Suprapubic skin (tissue), 4 donors: ENCODE measurements at regions not wholly inside any gene's neighbourhood (a gene's known extent, or its start where the extent isn't known, plus 50 kb on each side); places are given as distances from the start of the nearest gene placed in this dataset.

Experiments
- EP300 ChIP-seq: sonication (generic); formaldehyde crosslinking; IDR thresholded peaks from one replicate; pipeline ENCODE4 v1.6.1; 2017; ENCODE audit warnings: antibody characterized with exemption
- POLR2A ChIP-seq, 2 donors: fragments of 450-650 bp; IDR thresholded peaks; one replicate each; pipeline ENCODE4 v1.6.1; 2017; ENCODE audit warnings: antibody characterized with exemption in 2 of 2, mild to moderate bottlenecking in 2 of 2, moderate library complexity in 2 of 2
- POLR2AphosphoS5 ChIP-seq, 3 donors: sonication (generic); formaldehyde crosslinking; IDR thresholded peaks; one replicate each; pipeline ENCODE4 v1.6.1; 2017; ENCODE audit warnings: antibody characterized with exemption in 3 of 3
- TF ChIP-seq, protein P1 (sequence below), 2 donors: fragments of 200-600 bp in 1 of 2; fragments of 450-650 bp in 1 of 2; sonication (generic) in 1 of 2; IDR thresholded peaks; one replicate each; pipeline ENCODE4 v1.5.1; 2016 to 2019; ENCODE audit warnings: antibody characterized with exemption in 2 of 2, mild to moderate bottlenecking in 1 of 2, moderate library complexity in 1 of 2

DNA sequence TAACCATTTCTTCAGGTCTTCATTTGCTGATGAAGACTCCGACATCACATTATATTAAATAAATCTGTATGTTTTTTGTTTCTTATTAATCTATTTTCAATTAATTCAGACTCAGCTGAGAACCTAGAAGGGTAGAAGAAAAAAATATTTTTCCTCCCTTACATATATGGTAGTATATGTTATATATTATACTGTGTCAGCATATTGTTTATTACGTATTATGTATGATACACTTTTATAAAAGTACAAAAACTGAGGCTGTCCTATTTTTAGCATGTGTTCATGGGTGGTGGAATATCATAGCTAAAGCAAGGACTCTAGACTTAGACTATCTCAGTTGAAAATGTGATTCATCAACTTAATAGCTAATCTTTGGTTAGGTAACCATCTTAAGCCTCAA is 149.3 kb downstream of the CENPC start:
- no peak for TF ChIP-seq POLR2AphosphoS5 (IDR thresholded peaks at IDR 0.05)
- TF ChIP-seq, protein P1, sequence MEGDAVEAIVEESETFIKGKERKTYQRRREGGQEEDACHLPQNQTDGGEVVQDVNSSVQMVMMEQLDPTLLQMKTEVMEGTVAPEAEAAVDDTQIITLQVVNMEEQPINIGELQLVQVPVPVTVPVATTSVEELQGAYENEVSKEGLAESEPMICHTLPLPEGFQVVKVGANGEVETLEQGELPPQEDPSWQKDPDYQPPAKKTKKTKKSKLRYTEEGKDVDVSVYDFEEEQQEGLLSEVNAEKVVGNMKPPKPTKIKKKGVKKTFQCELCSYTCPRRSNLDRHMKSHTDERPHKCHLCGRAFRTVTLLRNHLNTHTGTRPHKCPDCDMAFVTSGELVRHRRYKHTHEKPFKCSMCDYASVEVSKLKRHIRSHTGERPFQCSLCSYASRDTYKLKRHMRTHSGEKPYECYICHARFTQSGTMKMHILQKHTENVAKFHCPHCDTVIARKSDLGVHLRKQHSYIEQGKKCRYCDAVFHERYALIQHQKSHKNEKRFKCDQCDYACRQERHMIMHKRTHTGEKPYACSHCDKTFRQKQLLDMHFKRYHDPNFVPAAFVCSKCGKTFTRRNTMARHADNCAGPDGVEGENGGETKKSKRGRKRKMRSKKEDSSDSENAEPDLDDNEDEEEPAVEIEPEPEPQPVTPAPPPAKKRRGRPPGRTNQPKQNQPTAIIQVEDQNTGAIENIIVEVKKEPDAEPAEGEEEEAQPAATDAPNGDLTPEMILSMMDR (IDR thresholded peaks at IDR 0.05), result no peak
- no peak for TF ChIP-seq POLR2A (IDR thresholded peaks at IDR 0.05)
- no peak for TF ChIP-seq EP300
